ENCODE measurements at regions not wholly inside any gene's neighbourhood (a gene's known extent, or its start where the extent isn't known, plus 50 kb on each side); places are given as distances from the start of the nearest gene placed in this dataset.
"Not testable (repeated sequence)": the region's sequence is repeated elsewhere in the genome, so short reads cannot be mapped to it uniquely, and the experiment has no call there.

- TF ChIP-seq, protein P1, sequence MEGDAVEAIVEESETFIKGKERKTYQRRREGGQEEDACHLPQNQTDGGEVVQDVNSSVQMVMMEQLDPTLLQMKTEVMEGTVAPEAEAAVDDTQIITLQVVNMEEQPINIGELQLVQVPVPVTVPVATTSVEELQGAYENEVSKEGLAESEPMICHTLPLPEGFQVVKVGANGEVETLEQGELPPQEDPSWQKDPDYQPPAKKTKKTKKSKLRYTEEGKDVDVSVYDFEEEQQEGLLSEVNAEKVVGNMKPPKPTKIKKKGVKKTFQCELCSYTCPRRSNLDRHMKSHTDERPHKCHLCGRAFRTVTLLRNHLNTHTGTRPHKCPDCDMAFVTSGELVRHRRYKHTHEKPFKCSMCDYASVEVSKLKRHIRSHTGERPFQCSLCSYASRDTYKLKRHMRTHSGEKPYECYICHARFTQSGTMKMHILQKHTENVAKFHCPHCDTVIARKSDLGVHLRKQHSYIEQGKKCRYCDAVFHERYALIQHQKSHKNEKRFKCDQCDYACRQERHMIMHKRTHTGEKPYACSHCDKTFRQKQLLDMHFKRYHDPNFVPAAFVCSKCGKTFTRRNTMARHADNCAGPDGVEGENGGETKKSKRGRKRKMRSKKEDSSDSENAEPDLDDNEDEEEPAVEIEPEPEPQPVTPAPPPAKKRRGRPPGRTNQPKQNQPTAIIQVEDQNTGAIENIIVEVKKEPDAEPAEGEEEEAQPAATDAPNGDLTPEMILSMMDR (IDR thresholded peaks at IDR 0.05; ENCODE audit: borderline replicate concordance, extremely low read depth, insufficient read depth), result no peak
- H3K4me1 ChIP-seq (ENCODE audit: control insufficient read depth in 2 of 3, insufficient read depth in 2 of 3, low read depth in 1 of 3, low read length in 3 of 3), result no peaks in the 10 kb centered on the region
- no peak overlapping the region for H3K27ac ChIP-seq (ENCODE audit: low read depth in 2 of 2, low read length in 2 of 2)
- H3K9me3 ChIP-seq (ENCODE audit: control insufficient read depth in 2 of 3, insufficient read depth in 1 of 3, low read length in 3 of 3), result peaks cover 0 to 54% (median 3%) of the 10 kb centered on the region in 3 donors
- intact Hi-C loops (cut with DNase I), result no loop called here
- no peak for FAIRE-seq
- no peak for DNase-seq
- H3K4me3 ChIP-seq (ENCODE audit: low read length in 3 of 3), result peak overlapping the region in 1 of 3 donors; percentile 11
- no peaks in the 10 kb centered on the region for H3K27me3 ChIP-seq (ENCODE audit: control insufficient read depth, insufficient read depth, low read length)
- H3K9ac ChIP-seq (ENCODE audit: low read length in 3 of 3), result no peak overlapping the region
- H3K36me3 ChIP-seq (ENCODE audit: control insufficient read depth in 2 of 3, insufficient read depth in 3 of 3, low read length in 3 of 3), result no peaks in the 10 kb centered on the region
Observed at GRCh38 chr6:2324166-2324953, 79.0 kb upstream of the GMDS start.

DNA sequence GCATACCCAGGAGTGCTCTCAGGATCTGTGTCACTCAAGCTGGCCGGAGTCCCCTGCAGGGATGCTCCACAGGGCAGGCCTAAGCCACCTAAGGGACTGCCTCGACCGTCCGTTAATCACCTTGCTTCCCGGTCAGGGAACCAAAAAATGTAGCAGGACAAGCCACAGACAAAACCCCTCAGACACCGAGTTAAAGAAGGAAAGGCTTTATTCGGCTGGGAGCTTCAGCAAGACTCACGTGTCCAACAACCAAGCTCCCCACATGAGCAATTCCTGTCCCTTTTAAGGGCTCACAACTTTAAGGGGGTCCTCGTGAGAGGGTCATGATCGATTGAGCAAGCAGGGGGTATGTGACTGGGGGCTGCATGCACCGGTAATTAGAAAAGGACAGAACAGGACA lies 72.1 kb upstream of the GMDS start:
- H3K9ac ChIP-seq (ENCODE audit: low read length in 3 of 3); intact Hi-C loops (cut with DNase I); H3K27ac ChIP-seq (ENCODE audit: low read depth in 2 of 2, low read length in 2 of 2); H3K36me3 ChIP-seq (ENCODE audit: control insufficient read depth in 2 of 3, insufficient read depth in 3 of 3, low read length in 3 of 3); DNase-seq; H3K4me3 ChIP-seq (ENCODE audit: low read length in 3 of 3); FAIRE-seq; H3K27me3 ChIP-seq (ENCODE audit: control insufficient read depth, insufficient read depth, low read length); H3K4me1 ChIP-seq (ENCODE audit: control insufficient read depth in 2 of 3, insufficient read depth in 2 of 3, low read depth in 1 of 3, low read length in 3 of 3): not testable (repeated sequence)
- H3K9me3 ChIP-seq (ENCODE audit: control insufficient read depth in 2 of 3, insufficient read depth in 1 of 3, low read length in 3 of 3), result peaks cover 0 to 17% (median 3%) of the 10 kb centered on the region in 3 donors

DNA sequence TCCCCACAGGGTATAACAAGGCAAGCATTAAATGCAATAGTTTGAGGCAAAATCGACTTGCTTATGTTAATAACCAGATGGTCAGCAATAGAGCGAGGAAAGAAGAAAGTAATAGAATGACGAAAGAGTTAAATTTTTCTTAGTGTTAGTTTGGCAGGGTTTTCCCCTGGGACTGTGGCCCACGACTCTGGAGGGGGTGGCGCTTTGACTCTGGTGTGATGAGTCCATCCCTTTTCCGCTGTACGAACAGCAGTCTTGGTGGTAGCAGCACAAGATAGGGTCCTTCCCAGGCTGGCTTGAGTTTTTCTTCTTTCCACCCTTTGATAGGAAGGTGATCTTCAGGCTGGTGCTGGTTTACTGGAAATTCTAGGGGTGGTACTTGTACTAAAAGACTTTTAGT lies 69.2 kb upstream of the GMDS start:
- TF ChIP-seq, protein P1 (IDR thresholded peaks at IDR 0.05; ENCODE audit: borderline replicate concordance, extremely low read depth, insufficient read depth), result no peak
- Histone ChIP-seq H3K36me3 (ENCODE audit: control insufficient read depth in 2 of 3, insufficient read depth in 3 of 3, low read length in 3 of 3) (no peaks in the 10 kb centered on the region), H3K27me3 (ENCODE audit: control insufficient read depth, insufficient read depth, low read length) (no peaks in the 10 kb centered on the region), H3K9me3 (ENCODE audit: control insufficient read depth in 2 of 3, insufficient read depth in 1 of 3, low read length in 3 of 3) (no peaks in the 10 kb centered on the region), H3K9ac (ENCODE audit: low read length in 3 of 3) (no peak overlapping the region), H3K4me1 (ENCODE audit: control insufficient read depth in 2 of 3, insufficient read depth in 2 of 3, low read depth in 1 of 3, low read length in 3 of 3) (no peaks in the 10 kb centered on the region), H3K4me3 (ENCODE audit: low read length in 3 of 3) (no peak overlapping the region), H3K27ac (ENCODE audit: low read depth in 2 of 2, low read length in 2 of 2) (no peak overlapping the region)
- no peak for DNase-seq
- intact Hi-C loops (cut with DNase I), result no loop called here
- no peak for FAIRE-seq

DNA sequence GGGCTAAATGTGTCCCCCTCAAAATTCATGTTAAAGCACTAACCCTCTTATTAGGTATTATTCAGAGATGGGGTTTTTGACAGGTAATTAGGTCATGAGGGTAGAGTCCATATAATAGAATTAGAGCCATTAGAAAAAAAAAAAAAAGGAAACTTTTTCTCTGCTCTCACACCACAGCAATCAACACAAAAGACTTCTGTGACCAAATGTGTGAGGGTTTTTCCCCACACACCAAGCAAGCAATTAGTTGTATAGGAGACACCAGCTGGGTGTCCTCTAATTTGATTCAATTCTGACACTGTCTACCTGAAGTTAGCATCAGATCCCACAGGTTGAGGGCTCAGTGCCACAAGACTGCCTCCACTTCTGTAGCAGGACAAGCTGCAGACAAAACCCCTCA lies 64.6 kb upstream of the GMDS start:
- intact Hi-C loops (cut with DNase I), result no loop called here
- Histone ChIP-seq H3K36me3 (ENCODE audit: control insufficient read depth in 2 of 3, insufficient read depth in 3 of 3, low read length in 3 of 3) (no peaks in the 10 kb centered on the region), H3K9me3 (ENCODE audit: control insufficient read depth in 2 of 3, insufficient read depth in 1 of 3, low read length in 3 of 3) (no peaks in the 10 kb centered on the region), H3K4me3 (ENCODE audit: low read length in 3 of 3) (no peak overlapping the region), H3K4me1 (ENCODE audit: control insufficient read depth in 2 of 3, insufficient read depth in 2 of 3, low read depth in 1 of 3, low read length in 3 of 3) (no peaks in the 10 kb centered on the region), H3K27me3 (ENCODE audit: control insufficient read depth, insufficient read depth, low read length) (no peaks in the 10 kb centered on the region), H3K27ac (ENCODE audit: low read depth in 2 of 2, low read length in 2 of 2) (no peak overlapping the region), H3K9ac (ENCODE audit: low read length in 3 of 3) (no peak overlapping the region)
- TF ChIP-seq, protein P1 (IDR thresholded peaks at IDR 0.05; ENCODE audit: borderline replicate concordance, extremely low read depth, insufficient read depth), result no peak
- no peak for FAIRE-seq
- DNase-seq, result no peak

All from kidney (tissue), 13 donors.